Retinal pigment epithelial cell (primary cell): ENCODE measurements at regions not wholly inside any gene's neighbourhood (a gene's known extent, or its start where the extent isn't known, plus 50 kb on each side); places are given as distances from the start of the nearest gene placed in this dataset.

Source experiments
- DNase-seq: peaks from one replicate; pipeline ENCODE4 v3.0.0-alpha.2; 2010; ENCODE audit warnings: low read depth
- H3K4me3 ChIP-seq: 2 replicates; pipeline ENCODE4 v1.5.1; 2011; ENCODE audit warnings: mild to moderate bottlenecking, low read length, control low read depth, moderate library complexity
- TF ChIP-seq, protein P1 (sequence below): conservative IDR thresholded peaks from 2 replicates; pipeline ENCODE4 v1.5.1; 2011; ENCODE audit warnings: low read depth, low read length, control low read depth, inconsistent platforms

DNA sequence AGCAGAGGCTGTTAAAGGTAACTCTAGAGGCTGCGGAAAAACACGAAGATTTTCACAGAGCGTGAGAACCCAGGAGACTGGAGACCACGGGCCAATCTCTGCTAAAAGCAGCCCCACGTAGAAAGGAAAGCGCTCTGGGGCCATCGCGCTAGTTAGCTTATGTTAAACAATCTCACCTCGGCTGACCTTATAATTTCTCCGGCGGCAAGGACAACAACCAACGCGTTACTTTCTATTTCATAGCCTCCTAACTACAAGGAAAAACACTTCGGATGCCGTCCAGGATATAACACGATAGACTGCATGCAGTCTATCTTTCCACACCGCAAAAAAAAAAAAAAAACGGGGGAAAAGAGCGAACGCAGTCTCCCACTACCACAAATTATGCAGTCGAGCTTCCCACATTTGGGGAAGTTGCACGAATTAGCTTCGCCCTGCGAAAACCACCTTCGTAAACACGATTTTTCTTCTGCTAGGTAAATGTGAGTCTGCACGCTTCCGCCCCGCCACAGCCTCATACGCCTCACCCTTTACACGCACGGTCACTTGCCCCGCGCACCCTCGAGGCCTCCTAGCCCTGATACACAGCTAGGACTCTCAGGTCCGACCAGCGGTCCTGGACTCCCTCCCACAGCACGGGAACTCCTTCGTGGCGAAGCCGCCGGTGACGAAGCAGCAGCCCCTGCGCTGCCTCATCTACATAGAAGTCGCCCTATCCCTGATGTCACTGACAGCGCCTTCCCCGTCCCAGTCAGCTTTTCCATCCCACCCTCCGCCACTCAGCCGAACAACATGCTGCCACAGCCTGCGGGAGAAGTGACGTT is 87.8 kb downstream of the PRKAB2 start:
- peak; percentile 72 for DNase-seq
- peak overlapping the region; percentile 59 for H3K4me3 ChIP-seq
- TF ChIP-seq, protein P1, sequence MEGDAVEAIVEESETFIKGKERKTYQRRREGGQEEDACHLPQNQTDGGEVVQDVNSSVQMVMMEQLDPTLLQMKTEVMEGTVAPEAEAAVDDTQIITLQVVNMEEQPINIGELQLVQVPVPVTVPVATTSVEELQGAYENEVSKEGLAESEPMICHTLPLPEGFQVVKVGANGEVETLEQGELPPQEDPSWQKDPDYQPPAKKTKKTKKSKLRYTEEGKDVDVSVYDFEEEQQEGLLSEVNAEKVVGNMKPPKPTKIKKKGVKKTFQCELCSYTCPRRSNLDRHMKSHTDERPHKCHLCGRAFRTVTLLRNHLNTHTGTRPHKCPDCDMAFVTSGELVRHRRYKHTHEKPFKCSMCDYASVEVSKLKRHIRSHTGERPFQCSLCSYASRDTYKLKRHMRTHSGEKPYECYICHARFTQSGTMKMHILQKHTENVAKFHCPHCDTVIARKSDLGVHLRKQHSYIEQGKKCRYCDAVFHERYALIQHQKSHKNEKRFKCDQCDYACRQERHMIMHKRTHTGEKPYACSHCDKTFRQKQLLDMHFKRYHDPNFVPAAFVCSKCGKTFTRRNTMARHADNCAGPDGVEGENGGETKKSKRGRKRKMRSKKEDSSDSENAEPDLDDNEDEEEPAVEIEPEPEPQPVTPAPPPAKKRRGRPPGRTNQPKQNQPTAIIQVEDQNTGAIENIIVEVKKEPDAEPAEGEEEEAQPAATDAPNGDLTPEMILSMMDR: no peak

DNA sequence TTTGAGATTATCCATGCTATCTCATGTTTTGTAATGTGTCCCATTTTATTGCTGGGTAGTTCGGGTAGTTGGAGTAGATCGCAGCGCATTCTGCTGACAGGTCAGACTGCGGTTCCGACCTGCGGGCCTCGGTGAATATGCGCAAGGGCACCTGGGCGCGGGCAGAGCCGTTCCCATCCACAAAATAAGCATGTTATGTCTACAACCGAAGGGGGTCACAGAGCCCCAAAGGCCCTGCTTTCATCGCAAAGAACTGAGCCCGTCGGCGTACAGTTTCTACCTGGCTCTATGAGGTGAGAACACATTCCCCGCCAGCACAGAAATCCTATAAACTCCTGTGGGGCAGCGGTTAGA is 88.4 kb downstream of the PRKAB2 start:
- H3K4me3 ChIP-seq: peak overlapping the region; percentile 59
- TF ChIP-seq, protein P1: no peak
- no peak for DNase-seq

DNA sequence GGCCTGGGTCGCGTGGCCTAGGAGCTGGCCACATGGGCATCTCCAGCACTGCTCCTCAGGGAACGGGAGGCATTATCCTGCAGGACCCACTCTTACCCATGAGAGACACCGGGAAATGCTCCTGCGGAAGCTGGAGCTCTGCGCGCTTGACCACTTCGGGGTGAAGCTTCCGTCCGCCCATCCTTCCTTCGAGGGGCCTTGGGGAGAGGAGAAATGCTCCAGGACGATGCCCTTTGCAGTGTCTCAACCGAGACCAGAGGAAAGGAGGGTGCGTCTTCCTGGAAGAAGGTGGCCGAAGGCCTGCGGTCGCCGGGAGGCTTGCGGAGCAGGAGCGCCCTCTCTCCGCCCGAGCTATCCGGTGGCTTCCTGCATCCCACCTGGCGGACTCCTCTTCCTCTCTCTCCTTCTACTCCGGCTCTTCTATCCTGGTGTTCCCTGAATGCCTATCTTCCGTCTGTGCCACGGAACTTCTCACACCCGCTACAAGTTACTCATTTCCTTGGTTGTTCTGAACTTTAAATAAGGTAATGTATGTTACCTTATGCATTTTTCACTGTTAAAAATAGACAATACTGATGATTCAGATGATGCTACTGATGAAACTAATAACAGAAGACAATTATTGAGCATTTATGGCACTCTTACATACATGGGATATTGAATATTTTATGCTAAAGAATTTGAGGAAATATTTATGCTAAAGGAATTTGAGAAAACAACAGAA is 91.4 kb downstream of the PRKAB2 start:
- TF ChIP-seq, protein P1: peak; percentile 11
- no peak for DNase-seq
- no peak overlapping the region for H3K4me3 ChIP-seq

DNA sequence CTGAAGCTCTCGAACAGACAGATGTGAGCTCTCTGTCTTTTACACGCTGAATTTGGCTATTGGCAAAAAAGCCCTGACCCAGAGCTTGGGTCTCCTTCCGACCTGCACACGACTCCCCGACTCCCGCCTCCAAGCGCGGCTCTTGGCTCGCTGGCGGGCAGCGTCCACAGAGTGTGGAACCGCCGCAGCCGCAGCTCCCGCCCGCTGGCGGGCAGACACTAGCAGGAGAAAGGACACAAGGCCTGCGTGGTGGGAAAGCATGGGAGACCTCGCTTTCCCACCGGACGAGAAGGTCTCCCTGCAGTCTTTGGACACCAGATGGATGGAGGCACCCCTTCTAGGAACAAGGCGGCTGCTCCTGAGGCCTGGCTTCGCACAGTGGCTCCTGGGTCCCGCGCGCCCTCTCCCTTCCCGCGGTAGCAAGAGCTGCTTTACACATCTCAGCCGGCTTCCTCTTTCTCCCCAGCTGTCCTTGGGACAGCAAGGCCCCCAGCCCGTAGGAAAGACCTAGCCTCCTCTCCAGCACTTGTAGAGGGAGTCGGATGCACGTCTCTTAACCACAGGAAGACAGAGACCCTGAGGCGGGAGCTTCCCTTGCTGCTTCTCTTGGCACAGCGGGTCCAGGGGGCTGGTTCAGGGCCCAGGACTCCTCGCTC is 92.1 kb downstream of the PRKAB2 start:
- TF ChIP-seq, protein P1: no peak
- no peak overlapping the region for H3K4me3 ChIP-seq
- no peak for DNase-seq

DNA sequence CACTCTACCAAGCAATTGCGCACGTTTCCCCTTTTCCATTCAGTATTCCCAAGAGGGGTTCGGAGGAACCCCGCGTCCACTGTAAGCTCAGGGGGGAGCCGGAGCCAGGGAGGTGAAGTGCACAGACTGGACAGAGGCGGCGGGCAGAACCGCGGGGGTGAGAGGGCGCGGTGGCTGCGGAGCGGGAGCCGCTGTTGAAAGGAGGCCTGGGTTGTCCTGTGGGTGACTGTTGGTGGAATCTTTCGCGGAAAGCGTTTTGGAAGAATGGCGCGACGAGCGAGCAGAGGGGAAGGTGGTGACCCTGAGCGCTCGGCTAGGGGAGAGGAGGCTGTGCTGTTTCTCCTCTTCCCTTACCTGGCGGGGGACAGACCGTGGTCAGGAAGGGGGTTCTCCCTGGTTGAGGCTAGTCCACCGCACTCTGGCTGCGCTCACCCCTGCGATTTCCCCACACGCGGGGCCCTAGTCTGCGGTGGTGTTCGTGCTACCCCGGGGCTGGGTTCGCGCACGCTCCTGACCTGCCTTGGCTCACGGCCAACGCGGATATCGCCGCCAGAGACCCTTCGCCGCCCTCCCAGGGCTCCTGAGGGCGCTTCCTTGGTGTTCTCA is 92.8 kb downstream of the PRKAB2 start:
- no peak overlapping the region for H3K4me3 ChIP-seq
- TF ChIP-seq, protein P1: no peak
- DNase-seq: no peak

DNA sequence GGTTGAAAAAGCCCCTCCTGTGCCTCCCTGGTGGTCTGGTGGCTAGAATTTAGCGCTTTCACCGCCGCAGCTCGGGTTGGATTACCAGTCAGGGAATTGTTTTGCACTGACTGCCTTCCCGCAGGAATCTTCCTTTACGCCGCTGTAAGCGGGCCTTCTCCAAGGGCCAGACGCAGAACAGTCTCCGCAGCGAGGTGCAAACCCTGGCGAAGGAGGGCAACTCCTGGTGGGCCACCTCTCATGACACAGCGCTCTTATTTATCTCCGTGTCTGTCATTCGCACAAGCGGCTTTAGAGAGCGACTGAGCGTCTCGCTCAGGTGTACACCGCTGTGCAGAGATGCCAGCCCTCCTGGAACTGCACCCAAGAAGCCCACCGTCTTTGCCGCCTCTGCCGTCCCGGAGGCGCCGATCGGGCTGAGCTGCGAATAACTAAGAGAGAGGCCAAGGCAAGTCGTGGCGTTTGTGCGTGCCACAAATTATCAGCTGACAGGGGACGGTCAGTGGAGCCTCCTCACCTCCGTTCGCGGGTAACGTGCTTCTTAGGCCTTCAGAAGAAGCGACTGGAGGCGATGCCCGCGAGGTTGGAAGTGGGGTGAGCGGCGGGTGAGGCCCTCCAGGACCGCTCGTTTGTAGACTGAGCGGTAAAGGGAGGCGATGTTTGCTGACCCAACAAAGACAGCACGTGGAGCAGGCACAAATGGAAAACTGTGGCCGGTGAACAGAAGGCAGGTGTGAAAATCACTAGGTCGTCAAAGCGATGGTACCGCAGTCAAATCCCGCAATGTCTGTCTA is 93.5 kb downstream of the PRKAB2 start:
- DNase-seq: no peak
- TF ChIP-seq, protein P1: no peak
- no peak overlapping the region for H3K4me3 ChIP-seq
